Upper lobe of right lung (tissue), 1 donor: ENCODE measurements at regions not wholly inside any gene's neighbourhood (a gene's known extent, or its start where the extent isn't known, plus 50 kb on each side); places are given as distances from the start of the nearest gene placed in this dataset.
"Not testable (repeated sequence)": the region's sequence is repeated elsewhere in the genome, so short reads cannot be mapped to it uniquely, and the experiment has no call there.

Experiments
- ATAC-seq: fragments of 200-7000 bp; cut with Tn5 transposase; one replicate; pipeline ENCODE4 v1.9.1; 2020; ENCODE audit warnings: mild to moderate bottlenecking, moderate library complexity
- DNase-seq: peaks from one replicate; pipeline ENCODE4 v3.0.0-alpha.2; 2020
- H3K27ac ChIP-seq: fragments of 200-600 bp; one replicate; pipeline ENCODE4 v1.8.0; 2022
- H3K27me3 ChIP-seq: fragments of 200-600 bp; one replicate; pipeline ENCODE4 v1.8.0; 2022; ENCODE audit warnings: mild to moderate bottlenecking
- H3K36me3 ChIP-seq: fragments of 200-600 bp; one replicate; pipeline ENCODE4 v1.8.0; 2022
- H3K4me1 ChIP-seq: fragments of 200-600 bp; one replicate; pipeline ENCODE4 v1.8.0; 2022
- H3K4me3 ChIP-seq: fragments of 200-600 bp; one replicate; pipeline ENCODE4 v1.8.0; 2022; ENCODE audit warnings: mild to moderate bottlenecking
- H3K9me3 ChIP-seq: fragments of 200-600 bp; one replicate; pipeline ENCODE4 v1.8.0; 2022
- intact Hi-C: fragments of 100-400 bp; cut with DNase I; formaldehyde crosslinking; loops from one replicate; pipeline ENCODE4 v1.11.0; 2022
- TF ChIP-seq, protein P1 (sequence below): fragments of 200-600 bp; IDR thresholded peaks from one replicate; pipeline ENCODE4 v1.8.0; 2022; ENCODE audit warnings: antibody characterized with exemption
- donor health status: DM: no; HTN: yes; CAD: no; lungs with severe emphysema.

DNA sequence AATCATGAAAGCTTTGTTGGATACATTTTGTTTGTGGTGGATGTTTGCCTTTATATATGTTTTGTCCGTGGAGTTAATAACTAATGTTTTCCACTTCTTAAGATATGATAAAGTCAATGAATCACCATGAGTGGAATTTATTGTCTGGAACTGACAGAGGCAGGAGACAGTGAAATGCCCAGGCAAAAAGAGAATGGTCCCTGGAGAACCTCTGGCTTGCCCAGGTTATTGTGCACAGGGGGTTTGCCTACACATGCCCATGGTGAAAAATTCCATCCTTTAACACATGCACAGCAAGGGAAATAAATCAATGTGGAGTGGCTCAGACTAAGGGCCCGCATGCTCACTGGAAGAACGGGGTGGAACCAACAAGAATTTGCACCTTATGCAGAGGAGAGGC, 964.3 kb upstream of the GRIA3 start:
- no peaks in the 10 kb centered on the region for H3K27me3 ChIP-seq
- intact Hi-C loops: no loop called here
- DNase-seq: no peak

DNA sequence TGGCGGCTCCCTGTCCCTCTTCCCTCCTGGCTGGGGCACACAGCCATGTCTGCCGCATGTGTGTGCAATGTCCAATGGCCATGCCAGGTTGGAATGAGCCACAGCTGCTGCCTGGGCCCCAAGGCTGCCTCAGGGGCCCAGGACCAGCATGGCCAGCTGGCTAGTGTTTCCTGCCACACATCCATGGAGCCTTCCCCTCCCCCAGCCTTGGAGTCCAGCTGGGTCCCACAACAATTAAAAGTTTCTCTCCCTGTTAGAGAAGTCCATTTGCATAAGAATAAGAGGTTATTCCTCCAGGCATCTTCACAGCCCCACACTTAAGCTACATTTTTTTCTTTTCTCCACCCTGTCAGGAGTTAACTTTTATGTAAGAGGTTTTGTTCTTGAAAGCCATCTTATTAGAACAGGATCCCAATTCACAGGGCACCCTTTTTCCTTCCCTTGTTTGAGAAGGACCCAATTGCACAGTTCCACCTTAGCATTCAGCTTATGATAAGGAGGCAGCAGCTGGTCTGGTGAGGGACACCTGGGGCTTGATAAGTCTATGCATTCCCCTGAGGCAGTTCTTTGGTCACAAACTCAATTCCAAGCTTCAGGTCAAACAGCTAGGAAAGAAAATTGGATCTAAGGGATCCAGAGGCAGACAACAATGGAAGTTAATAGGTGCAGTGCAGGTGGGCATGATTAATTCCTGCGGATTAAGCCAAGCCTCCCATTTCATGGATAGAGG, 963.3 kb upstream of the GRIA3 start:
- DNase-seq (no peak), ATAC-seq (no peak)
- Histone ChIP-seq H3K27ac (no peak overlapping the region), H3K36me3 (no peaks in the 10 kb centered on the region), H3K27me3 (no peaks in the 10 kb centered on the region), H3K4me3 (no peak overlapping the region), H3K9me3 (no peaks in the 10 kb centered on the region), H3K4me1 (no peaks in the 10 kb centered on the region)
- TF ChIP-seq, protein P1, sequence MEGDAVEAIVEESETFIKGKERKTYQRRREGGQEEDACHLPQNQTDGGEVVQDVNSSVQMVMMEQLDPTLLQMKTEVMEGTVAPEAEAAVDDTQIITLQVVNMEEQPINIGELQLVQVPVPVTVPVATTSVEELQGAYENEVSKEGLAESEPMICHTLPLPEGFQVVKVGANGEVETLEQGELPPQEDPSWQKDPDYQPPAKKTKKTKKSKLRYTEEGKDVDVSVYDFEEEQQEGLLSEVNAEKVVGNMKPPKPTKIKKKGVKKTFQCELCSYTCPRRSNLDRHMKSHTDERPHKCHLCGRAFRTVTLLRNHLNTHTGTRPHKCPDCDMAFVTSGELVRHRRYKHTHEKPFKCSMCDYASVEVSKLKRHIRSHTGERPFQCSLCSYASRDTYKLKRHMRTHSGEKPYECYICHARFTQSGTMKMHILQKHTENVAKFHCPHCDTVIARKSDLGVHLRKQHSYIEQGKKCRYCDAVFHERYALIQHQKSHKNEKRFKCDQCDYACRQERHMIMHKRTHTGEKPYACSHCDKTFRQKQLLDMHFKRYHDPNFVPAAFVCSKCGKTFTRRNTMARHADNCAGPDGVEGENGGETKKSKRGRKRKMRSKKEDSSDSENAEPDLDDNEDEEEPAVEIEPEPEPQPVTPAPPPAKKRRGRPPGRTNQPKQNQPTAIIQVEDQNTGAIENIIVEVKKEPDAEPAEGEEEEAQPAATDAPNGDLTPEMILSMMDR: no peak
- intact Hi-C loops: no loop called here

More for the DNA sequence above, 964.3 kb upstream of the GRIA3 start:
- Histone ChIP-seq H3K36me3 (no peaks in the 10 kb centered on the region), H3K4me1 (no peaks in the 10 kb centered on the region), H3K4me3 (no peak overlapping the region), H3K9me3 (no peaks in the 10 kb centered on the region), H3K27ac (no peak overlapping the region)
- TF ChIP-seq, protein P1: no peak
- ATAC-seq: no peak

DNA sequence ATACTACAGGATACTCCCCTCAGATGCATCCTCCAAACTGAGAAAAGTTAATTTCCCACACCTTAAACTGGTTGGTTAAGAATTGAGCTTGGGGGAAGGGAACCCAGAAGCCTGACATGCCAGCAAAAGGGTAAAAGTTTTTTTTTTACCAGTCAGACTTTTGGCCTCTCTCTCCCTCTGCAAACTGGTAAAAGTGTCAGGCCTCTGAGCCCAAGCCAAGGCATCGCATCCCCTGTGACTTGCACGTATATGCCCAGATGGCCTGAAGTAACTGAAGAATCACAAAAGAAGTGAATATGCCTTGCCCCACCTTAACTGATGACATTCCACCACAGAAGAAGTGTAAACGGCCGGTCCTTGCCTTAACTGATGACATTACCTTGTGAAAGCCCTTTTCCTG, 962.3 kb upstream of the GRIA3 start:
- H3K9me3 ChIP-seq, DNase-seq, H3K4me3 ChIP-seq, ATAC-seq, H3K36me3 ChIP-seq, H3K27ac ChIP-seq, intact Hi-C loops, H3K27me3 ChIP-seq, H3K4me1 ChIP-seq: not testable (repeated sequence)

DNA sequence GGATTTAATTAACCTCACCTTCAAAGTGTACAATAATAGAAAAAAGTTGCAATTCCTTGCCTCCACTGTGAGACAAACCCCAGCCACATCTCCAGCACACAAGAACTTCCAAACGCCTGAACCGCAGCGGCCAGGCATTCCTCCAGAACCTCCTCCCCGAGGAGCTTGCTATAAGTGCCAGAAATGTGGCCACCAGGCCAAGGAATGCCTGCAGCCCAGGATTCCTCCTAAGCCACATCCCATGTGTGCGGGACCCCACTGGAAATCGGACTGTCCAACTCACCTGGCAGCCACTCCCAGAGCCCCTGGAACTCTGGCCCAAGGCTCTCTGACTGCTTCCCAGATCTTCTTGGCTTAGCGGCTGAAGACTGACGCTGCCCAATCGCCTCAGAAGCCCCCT, 959.9 kb upstream of the GRIA3 start:
- intact Hi-C loops, H3K36me3 ChIP-seq, H3K9me3 ChIP-seq, H3K27me3 ChIP-seq, H3K4me1 ChIP-seq, H3K4me3 ChIP-seq, ATAC-seq, H3K27ac ChIP-seq, DNase-seq: not testable (repeated sequence)

DNA sequence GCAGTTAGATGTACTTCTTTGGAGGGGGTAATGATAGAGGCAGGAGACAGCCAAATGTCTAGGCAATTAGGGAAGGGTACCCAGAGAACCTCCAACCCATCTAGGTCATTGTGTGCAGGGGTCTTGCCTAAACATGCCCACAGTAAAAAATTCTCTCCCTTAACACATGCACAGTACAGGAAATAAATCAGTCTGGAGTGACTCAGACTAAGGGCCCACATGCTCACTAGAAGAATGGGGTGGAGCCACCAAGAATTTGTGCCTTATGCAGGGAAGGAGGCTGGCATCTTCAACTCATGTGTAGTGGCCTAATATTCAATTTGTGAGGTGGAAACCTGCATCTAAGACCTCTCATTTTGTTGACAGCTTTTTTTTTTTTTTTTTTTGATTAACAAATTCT, 945.3 kb upstream of the GRIA3 start:
- DNase-seq (no peak), ATAC-seq (no peak)
- Histone ChIP-seq H3K27ac (no peak overlapping the region), H3K36me3 (no peaks in the 10 kb centered on the region), H3K27me3 (no peaks in the 10 kb centered on the region), H3K9me3 (no peaks in the 10 kb centered on the region), H3K4me3 (no peak overlapping the region), H3K4me1 (no peaks in the 10 kb centered on the region)
- TF ChIP-seq, protein P1: no peak
- intact Hi-C loops: no loop called here

DNA sequence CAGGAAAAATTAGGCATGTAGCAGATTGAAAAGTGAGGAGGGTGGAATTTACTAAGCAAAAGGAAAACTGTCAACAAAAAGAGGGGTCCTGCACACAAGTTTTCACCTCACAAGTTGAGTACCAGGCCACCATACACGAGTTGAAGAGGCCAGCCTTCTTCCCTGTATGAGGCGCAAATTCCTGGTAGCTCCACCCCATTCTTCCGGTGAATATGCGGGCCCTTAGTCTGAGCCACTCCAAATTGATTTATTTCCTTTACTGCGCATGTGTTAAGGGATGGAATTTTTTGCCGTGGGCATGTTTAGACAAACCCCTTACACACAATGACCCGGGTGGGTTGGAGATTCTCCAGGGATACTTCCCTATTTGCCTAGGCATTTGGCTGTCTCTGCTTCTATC, 942.1 kb upstream of the GRIA3 start:
- Histone ChIP-seq H3K9me3 (no peaks in the 10 kb centered on the region), H3K27me3 (no peaks in the 10 kb centered on the region), H3K36me3 (no peaks in the 10 kb centered on the region), H3K4me3 (no peak overlapping the region), H3K27ac (no peak overlapping the region), H3K4me1 (no peaks in the 10 kb centered on the region)
- ATAC-seq: no peak
- TF ChIP-seq, protein P1: no peak
- intact Hi-C loops: no loop called here
- no peak for DNase-seq

DNA sequence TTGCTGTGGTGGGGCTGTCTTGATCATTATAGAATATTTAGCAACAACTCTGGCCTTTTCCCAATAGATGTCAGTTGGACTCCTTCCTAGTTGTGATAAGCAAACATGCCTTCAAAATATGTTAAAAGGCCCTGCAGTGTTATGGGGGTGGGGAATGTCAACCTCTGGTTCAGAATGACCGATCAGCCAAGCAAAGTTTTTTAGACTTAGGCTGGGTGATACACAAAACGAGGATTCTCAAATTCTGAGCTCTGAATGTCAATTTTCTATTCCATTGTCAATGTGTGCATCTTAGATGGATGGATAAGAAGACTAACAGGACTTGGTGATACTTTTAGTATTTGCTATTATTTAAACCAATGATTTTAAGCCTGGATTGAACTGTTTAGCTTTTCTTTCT, 940.0 kb upstream of the GRIA3 start:
- DNase-seq (no peak), ATAC-seq (no peak)
- intact Hi-C loops: no loop called here

More for the DNA sequence above, 940.0 kb upstream of the GRIA3 start:
- Histone ChIP-seq H3K4me1 (no peaks in the 10 kb centered on the region), H3K4me3 (no peak overlapping the region), H3K9me3 (no peaks in the 10 kb centered on the region), H3K27me3 (no peaks in the 10 kb centered on the region), H3K27ac (no peak overlapping the region), H3K36me3 (no peaks in the 10 kb centered on the region)
- TF ChIP-seq, protein P1: no peak
